ENCODE measurements at regions not wholly inside any gene's neighbourhood (a gene's known extent, or its start where the extent isn't known, plus 50 kb on each side); places are given as distances from the start of the nearest gene placed in this dataset.

DNA sequence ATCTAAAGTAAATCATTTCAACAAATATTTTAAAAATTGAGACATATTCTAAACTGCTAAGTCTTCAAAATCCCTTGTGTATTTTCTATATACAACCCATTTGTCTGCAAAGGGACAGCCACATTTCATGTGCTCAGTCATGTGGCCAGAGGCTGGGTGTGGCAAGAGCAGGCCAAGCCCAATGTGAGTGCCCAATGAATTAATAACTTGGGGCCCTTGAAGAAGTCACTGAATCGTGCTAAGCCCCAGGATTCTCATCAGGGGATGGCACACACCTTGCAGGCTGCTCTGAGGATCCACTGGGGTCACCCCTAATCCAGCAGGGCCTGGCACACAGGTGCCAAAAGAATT lies 78.2 kb upstream of the SMIM23 start:
- BruUV-seq (replicated peaks): no TSS peak
- intact Hi-C loops (cut with micrococcal nuclease; ENCODE audit: unreplicated experiment): no loop called here
- no peaks in the 10 kb centered on the region for H4K20me1 ChIP-seq (ENCODE audit: insufficient read depth, low read length)
- no peaks in the 10 kb centered on the region for H3K79me2 ChIP-seq (ENCODE audit: insufficient read depth, low read length)
- H2AFZ ChIP-seq (ENCODE audit: low read length): no peak overlapping the region
- no peak for DNase-seq (ENCODE audit: low spot score)
- POLR2A ChIA-PET: no interaction called here
- H3K9me3 ChIP-seq (ENCODE audit: low read length): no peaks in the 10 kb centered on the region
- no peak overlapping the region for H3K4me3 ChIP-seq (replicated peaks in 1 of 3; ENCODE audit: insufficient read depth in 1 of 3, low read depth in 2 of 3, low read length in 3 of 3)
- TF ChIP-seq SRSF1 (optimal IDR thresholded peaks at IDR 0.05; ENCODE audit: low read depth, low read length) (no peak), ESRRA (CRISPR knock-in tag; IDR thresholded peaks at IDR 0.05; ENCODE audit: low read depth) (no peak)
- H3K27ac ChIP-seq (ENCODE audit: extremely low read length, insufficient read depth, low read length): no peak overlapping the region
- in situ Hi-C loops (cut with HindIII; ENCODE audit: extremely low pct_ligation_motif_present, low pct_unique_long_range_greater_than_20kb): no loop called here
- no peak overlapping the region for H3K9ac ChIP-seq (ENCODE audit: insufficient read depth, low read depth, low read length)
- peaks cover 0 to 24% of the 10 kb centered on the region in 2 experiments; a peak in 2 of 5 replicates for H3K27me3 ChIP-seq (ENCODE audit: control insufficient read depth in 1 of 2, insufficient read depth in 2 of 2, low read length in 2 of 2)
- no peak overlapping the region for H3K4me2 ChIP-seq (ENCODE audit: low read depth, low read length)
- no peak for FAIRE-seq
- no peaks in the 10 kb centered on the region for H3K4me1 ChIP-seq (ENCODE audit: insufficient read depth, low read length)
- CTCF ChIA-PET (ENCODE audit: low intra/inter-chr PET ratio, low total read pairs): no interaction called here
- 0% methylated on average over 1 of the region's 1 CpG for WGBS (ENCODE audit: low lambda C conversion rate)
- H3K36me3 ChIP-seq (replicated peaks in 1 of 2; ENCODE audit: control insufficient read depth in 1 of 2, insufficient read depth in 2 of 2, low read length in 2 of 2): no peaks in the 10 kb centered on the region
- ATAC-seq: no peak

DNA sequence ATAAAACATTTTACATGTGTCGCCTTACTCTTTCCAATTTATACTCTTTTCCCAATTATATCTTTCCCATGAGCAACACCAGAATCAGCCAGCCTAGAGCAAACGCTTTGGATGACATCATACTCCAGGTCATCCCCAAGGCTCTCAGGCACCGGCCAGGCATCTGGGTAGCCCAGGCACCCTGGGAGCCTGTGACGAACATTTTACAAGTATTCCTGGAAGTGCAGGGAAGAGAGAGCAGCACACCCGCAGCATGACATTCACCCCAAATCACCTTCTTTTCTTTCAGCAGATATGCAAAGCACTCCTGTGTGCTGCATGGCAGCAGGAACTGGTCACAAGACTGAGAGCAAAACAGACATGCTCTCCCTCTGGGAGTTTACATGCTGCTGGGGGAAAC lies 75.7 kb upstream of the SMIM23 start:
- ChIA-PET CTCF (ENCODE audit: low intra/inter-chr PET ratio, low total read pairs) (no interaction called here), POLR2A (no interaction called here)
- no peak overlapping the region for H3K4me2 ChIP-seq (ENCODE audit: low read depth, low read length)
- DNase-seq (ENCODE audit: low spot score): no peak
- no peaks in the 10 kb centered on the region for H3K9me3 ChIP-seq (ENCODE audit: low read length)
- WGBS (ENCODE audit: low lambda C conversion rate): 33% methylated on average over 5 of the region's 5 CpGs
- H3K4me1 ChIP-seq (ENCODE audit: insufficient read depth, low read length): no peaks in the 10 kb centered on the region
- TF ChIP-seq SYNCRIP (IDR thresholded peaks at IDR 0.05; ENCODE audit: insufficient read depth, low read depth, low read length) (no peak), CREB1 (IDR thresholded peaks at IDR 0.05) (0 out of 2 replicates have a peak, but pooled peaks have one; percentile 6), CREB1 (CRISPR knock-in tag; IDR thresholded peaks at IDR 0.05) (no peak), ATF7 (IDR thresholded peaks at IDR 0.05) (peak; percentile 75), ATF7 (CRISPR knock-in tag; IDR thresholded peaks at IDR 0.05) (no peak)
- H4K20me1 ChIP-seq (ENCODE audit: insufficient read depth, low read length): no peaks in the 10 kb centered on the region
- BruUV-seq (replicated peaks): no TSS peak
- no peak overlapping the region for H3K9ac ChIP-seq (ENCODE audit: insufficient read depth, low read depth, low read length)
- intact Hi-C loops (cut with micrococcal nuclease; ENCODE audit: unreplicated experiment): no loop called here
- no peaks in the 10 kb centered on the region for H3K36me3 ChIP-seq (replicated peaks in 1 of 2; ENCODE audit: control insufficient read depth in 1 of 2, insufficient read depth in 2 of 2, low read length in 2 of 2)
- H3K27ac ChIP-seq (ENCODE audit: extremely low read length, insufficient read depth, low read length): no peak overlapping the region
- no peak overlapping the region for H2AFZ ChIP-seq (ENCODE audit: low read length)
- H3K4me3 ChIP-seq (replicated peaks in 1 of 3; ENCODE audit: insufficient read depth in 1 of 3, low read depth in 2 of 3, low read length in 3 of 3): no peak overlapping the region
- ATAC-seq: no peak
- no peak for FAIRE-seq
- in situ Hi-C loops (cut with HindIII; ENCODE audit: extremely low pct_ligation_motif_present, low pct_unique_long_range_greater_than_20kb): no loop called here
- H3K79me2 ChIP-seq (ENCODE audit: insufficient read depth, low read length): no peaks in the 10 kb centered on the region
- peaks cover 0 to 9% of the 10 kb centered on the region in 2 experiments; a peak in 1 of 5 replicates for H3K27me3 ChIP-seq (ENCODE audit: control insufficient read depth in 1 of 2, insufficient read depth in 2 of 2, low read length in 2 of 2)

All from HepG2 (cell line).